Esophagus muscularis mucosa (tissue), 4 donors: ENCODE measurements at regions not wholly inside any gene's neighbourhood (a gene's known extent, or its start where the extent isn't known, plus 50 kb on each side); places are given as distances from the start of the nearest gene placed in this dataset.

ENCODE experiments used
- CTCF ChIP-seq, 3 experiments: fragments of 200-600 bp in 2 of 3; fragments of 450-650 bp in 1 of 3; sonication (generic) in 2 of 3; IDR thresholded peaks; one replicate each; pipeline ENCODE4 v1.5.1; 2017 to 2019; ENCODE audit warnings: antibody characterized with exemption in 3 of 3, mild to moderate bottlenecking in 2 of 3, moderate library complexity in 1 of 3
- EP300 ChIP-seq: sonication (generic); formaldehyde crosslinking; IDR thresholded peaks from one replicate; pipeline ENCODE4 v1.6.1; 2017; ENCODE audit warnings: antibody characterized with exemption
- POLR2A ChIP-seq: fragments of 450-650 bp; IDR thresholded peaks from one replicate; pipeline ENCODE4 v1.6.1; 2017; ENCODE audit warnings: antibody characterized with exemption, moderate library complexity, mild to moderate bottlenecking, low read depth
- POLR2AphosphoS5 ChIP-seq, 2 donors: sonication (generic); formaldehyde crosslinking; IDR thresholded peaks; one replicate each; pipeline ENCODE4 v1.6.1; 2017; ENCODE audit warnings: antibody characterized with exemption in 2 of 2

GRCh38 chr21:27505516-27505915 lies 538.6 kb upstream of the ADAMTS5 start:
- TF ChIP-seq CTCF (IDR thresholded peaks at IDR 0.05): no peak
- no peak for TF ChIP-seq POLR2A
- no peak for TF ChIP-seq EP300
- no peak for TF ChIP-seq POLR2AphosphoS5 (IDR thresholded peaks at IDR 0.05)
